Heart left ventricle (tissue), 13 donors: ENCODE measurements at regions not wholly inside any gene's neighbourhood (a gene's known extent, or its start where the extent isn't known, plus 50 kb on each side); places are given as distances from the start of the nearest gene placed in this dataset.

Experiments
- CTCF ChIP-seq, 12 donors: fragments of 200-600 bp; sonication (generic) in 4 of 12; IDR thresholded peaks; one replicate each; pipeline versions ENCODE4 v1.5.0 to v1.8.0; 2018 to 2022; ENCODE audit warnings: antibody characterized with exemption in 12 of 12, mild to moderate bottlenecking in 5 of 12
- POLR2A ChIP-seq, 2 donors: fragments of 450-650 bp; IDR thresholded peaks; one replicate each; pipeline ENCODE4 v1.6.1; 2017; ENCODE audit warnings: antibody characterized with exemption in 2 of 2, mild to moderate bottlenecking in 2 of 2, moderate library complexity in 2 of 2
- donor health status: ischemic (EF 13 %, LVEDD 7.1; RV severe dilation, severe dysfunction).
- donor health status: DM: no; HTN: yes; CAD: no.
- donor health status: DM: no; HTN: no; CAD: no.
- donor health status: ischemic (EF 25% LVEDD 6.9; RV normal size, moderate dysfunction).
- donor health status: ischemic (EF 25% LVEDD 5.7; RV mildly dilated, moderate dysfunction).
- donor health status: ischemic (EF 35%, LVEDD 5.7; RV mildly dilated, moderate dysfunction).
- donor health status: nonischemic (EF 11% LVEDD 7.7; RV severe dilation, severe dysfunction).
- donor health status: DM: yes; HTN: yes; CAD: no.
- donor health status: PGD.
- donor health status: ischemic (EF 29% LVEDD 5.4; RV normal size, mild dysfunction).
- donor health status: nonischemic (EF 23%, LVEDD 6.1; RV moderate dilation, normal function).

GRCh38 chr18:46283895-46284295 lies 179.7 kb downstream of the HAUS1 start:
- TF ChIP-seq CTCF (IDR thresholded peaks at IDR 0.05) (no peak), POLR2A (IDR thresholded peaks at IDR 0.05) (no peak)
